GM18520 (cell line): ENCODE measurements at regions not wholly inside any gene's neighbourhood (a gene's known extent, or its start where the extent isn't known, plus 50 kb on each side); places are given as distances from the start of the nearest gene placed in this dataset.
"Not testable (repeated sequence)": the region's sequence is repeated elsewhere in the genome, so short reads cannot be mapped to it uniquely, and the experiment has no call there.

ENCODE experiments used
- ATAC-seq: cut with Tn5 transposase; IDR thresholded peaks from one replicate; pipeline ENCODE4 v1.9.1; 2021; ENCODE audit not compliant: unreplicated experiment

DNA sequence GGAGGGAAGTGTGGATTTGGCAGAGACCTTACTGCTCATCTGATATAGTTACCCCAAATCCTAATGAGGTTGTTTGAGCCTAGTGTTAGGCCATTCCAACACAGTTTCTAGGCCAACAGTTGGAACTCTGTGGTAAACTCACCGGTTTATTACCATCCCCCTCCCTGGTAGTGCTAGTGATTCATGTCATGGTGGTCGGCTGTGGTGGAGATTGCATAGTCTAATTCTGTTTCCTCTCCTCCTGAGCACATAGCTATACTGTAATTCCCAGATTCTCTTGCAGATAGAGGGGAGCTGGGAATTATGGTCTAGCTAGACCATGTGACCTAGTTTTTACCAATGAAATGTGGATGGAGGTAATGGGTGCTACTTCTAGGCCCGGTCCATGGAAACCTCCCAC is 123.7 kb upstream of the KIF26B start:
- no peak for ATAC-seq

DNA sequence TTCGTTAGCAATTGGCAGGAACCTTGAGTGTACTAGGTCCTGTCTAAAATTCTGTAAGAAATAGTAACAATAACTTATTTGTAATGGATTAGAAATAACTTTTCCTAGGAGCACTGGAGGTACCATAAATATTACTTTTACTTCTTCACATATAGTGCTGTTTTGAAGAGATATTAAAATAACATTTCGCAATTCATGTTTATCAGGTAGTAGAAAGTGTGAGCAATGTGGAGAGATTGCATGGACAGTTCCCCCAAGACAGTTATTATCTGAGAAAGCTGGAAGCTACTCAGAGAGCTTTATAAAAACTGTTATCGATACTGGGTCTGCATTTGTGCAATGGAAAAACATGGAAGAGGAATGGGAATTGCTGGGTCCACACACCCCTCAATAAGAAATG is 128.5 kb upstream of the KIF26B start:
- ATAC-seq = no peak

DNA sequence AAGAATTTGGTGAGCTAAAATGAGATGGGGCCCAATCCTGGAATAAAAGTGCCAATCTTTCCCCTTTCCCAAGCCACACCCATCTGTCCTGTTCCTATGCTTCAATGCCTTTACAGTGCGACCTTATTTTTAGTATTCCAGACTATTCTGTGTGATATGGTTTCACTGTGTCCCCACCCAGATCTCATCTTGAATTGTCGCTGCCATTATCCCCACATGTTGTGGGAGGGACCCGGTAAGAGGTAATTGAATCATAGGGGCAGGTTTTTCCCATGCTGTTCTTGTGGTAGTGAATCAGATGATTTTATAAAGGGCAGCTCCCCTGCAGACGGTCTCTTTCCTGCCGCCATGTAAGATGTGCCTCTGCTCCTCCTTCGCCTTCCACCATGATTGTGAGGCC is 129.3 kb upstream of the KIF26B start:
- no peak for ATAC-seq

DNA sequence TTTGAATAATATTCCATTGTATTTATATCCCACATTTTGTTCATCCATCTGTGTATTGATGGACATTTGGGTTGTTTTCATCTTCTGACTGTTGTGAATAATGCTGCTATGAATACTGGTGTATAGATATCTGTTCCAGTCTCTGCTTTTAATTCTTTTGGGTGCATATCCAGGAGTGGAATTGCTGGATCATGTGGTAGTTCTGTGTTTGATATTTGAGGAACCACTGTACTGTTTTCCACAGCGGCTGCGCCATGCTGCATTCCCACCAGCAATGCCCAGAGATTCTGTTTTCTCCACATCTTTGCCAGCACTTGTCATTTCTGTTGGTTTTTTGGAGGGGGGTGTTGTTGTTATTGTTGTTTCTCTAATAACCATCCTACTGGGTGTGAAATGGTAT is 131.6 kb upstream of the KIF26B start:
- no peak for ATAC-seq

DNA sequence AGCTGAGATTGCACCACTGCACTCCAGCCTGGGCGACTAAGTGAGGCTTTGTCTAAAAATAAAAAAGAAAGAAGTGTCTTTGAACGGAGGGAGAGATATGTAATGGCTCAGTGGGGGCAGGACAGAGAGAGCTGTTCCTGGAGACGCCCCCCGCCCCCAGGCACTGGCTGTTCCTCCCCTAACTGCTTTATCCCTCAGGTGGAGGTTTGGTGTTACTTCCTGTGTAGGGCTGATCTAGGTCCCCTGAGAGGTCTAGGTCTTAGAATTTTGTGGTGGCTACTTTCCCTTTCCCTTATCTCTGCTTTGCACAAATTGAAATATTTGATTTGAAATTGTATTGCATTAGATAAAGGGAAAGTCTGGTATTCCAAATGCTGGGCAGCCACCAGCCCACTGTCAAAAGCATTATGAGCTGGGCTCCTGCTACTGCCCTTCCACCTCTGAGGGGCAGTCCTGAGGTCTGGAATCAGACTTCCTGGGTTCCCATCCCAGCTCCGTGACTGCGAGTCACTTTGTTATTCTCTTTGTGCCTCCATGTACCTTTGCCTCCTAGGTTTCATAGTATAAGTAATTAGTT is 134.8 kb upstream of the KIF26B start:
- no peak for ATAC-seq

DNA sequence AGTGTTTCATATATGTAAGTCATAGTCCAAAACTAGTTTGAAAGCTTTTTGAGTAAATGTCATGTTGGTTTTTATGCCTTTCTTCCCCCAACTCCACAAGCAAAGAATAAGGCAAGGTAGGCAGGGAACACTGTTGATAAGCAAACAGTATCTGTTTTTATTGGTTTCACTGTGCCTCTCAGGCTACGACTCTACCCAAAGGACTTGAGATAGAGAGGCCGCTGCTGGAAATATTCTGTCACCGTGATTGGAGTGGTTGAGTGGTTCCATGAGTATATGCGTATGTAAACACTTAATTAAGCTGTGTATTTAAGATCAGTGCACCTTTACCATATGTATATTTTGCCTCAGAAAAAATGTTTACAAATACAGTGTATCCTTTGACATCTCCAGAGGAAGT is 138.1 kb upstream of the KIF26B start:
- ATAC-seq = no peak

DNA sequence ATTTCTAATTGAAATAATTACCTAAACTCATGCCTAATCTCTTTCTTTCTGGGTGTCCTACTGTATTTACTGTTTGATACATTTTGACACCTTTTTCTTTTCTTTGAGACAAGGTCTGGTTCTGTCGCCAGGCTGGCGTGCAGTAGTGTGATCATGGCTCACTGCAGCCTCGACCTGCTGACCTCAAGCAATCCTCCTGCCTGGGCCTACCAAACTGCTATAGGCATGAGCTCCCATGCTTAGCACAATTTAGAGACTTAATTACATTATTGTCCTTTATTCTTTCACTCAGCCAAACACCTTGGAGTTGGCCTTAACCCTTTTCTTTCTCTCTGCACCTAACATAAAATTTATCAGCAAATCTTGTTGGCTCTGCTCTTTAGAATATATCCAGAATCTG is 139.8 kb upstream of the KIF26B start:
- no peak for ATAC-seq

DNA sequence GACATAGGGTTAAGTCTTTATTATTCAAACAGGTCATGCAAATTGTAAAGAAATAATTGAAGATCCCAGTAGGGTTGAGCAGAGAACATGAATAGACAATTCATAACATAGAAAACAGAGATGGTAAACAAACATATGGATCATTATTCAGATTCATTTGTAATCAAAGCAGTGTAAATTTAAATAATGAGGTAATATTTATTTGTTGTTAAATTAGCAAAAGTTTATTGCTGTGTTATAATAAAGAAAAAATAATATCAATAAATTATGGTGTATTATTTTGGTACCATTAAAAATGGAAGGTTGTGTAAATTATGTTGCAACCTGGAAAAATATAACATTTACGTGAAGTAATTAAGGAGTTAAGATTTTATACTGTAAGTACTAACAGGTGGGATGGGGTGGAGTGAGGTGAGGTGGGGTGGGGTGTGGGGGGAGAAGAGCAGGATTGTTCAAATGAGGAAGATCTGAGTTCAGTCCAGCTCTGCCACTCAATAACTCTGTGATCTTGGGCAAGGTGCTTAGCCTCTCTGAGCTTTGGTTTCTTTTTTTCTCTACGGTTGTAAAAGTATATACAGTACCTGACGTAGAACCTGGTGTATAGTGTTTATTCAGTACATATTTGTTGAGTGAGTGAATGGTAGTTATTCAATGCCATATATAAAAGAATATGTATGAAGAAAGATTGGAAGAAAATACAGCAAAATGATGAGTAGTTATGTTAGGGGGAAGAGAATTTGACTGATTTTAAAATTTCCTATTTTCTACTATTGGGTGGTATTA is 140.3 kb upstream of the KIF26B start:
- no peak for ATAC-seq

DNA sequence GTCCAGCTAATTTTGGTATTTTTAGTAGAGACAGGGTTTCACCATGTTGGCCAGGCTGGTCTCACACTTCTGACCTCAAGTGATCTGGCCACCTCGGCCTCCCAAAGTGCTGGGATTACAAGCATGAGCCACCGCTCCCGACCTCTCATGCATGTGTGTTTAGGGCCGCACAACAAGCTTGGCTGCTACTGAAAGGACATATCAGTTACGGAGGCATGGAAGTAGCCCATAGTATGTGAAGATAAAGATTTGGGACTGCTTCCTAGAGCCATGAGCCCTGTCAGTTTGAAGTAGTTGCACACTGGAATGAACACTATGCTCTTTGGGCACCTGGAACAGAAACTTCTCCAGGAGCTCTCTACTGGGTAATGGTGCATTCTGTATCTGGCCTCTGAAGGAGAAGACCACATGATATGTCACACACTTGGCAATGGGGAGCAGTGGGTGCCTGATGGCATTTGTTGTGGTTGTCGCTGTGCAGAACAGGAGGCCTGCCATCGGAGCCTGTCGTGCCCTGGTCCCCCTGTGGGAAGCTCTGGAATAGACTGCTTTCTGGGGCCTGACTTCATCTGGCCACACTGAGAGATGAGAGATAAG is 144.7 kb upstream of the KIF26B start:
- no peak for ATAC-seq

DNA sequence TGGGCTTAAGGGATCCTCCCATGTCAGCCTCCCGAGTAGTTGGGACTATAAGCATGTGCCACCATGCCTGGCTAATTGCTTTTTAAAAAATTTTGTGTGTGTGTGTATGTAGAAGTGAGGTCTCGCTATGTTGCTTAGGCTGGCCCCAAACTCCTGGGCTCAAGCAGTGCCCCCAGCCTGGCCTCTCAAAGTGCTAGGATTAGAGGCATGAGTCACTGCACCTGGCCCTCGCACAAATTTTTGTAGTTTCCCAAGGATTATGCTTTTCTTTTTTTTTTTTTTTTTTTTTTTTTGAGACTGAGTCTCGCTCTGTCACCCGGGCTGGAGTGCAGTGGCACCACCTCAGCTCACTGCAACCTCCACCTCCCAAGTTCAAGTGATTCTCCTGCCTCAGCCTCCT is 144.4 kb upstream of the HNRNPU start:
- ATAC-seq = no peak

DNA sequence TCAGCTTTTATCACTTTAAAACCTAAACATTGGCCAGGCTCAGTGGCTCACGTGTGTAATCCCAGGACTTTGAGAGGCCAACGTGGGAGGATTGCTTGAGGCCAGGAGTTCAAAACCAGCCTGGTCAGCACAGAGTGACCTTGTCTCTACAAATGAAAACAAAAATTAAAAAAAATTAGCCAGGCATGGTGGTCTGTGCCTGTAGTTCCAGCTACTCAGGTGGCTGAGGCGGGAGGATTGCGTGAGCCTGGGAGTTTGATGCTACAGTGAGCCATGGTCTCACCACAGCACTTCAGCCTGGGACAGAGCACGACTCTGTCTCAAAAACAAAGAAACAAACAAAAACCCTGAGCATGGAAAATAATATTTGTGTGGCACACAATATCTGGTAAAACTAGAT is 143.5 kb upstream of the HNRNPU start:
- no peak for ATAC-seq

DNA sequence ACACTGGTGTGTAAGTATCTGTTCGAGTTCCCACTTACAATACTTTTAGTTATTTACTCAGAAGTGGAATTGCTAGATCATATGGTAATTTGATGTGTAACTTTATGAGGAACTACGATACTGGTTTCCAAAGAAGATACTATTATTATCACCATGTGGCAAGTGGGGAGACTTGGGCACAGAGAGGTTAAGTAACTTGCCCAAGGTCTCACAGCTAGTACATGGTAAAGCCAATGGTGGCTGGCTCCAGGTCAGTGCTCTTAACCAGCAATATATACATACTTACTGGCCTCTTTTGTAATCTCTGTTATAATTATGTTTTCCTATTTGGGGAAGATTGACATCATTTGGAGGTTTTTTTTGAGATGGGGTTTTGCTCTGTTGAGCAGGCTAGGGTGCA is 138.9 kb upstream of the HNRNPU start:
- ATAC-seq = no peak

DNA sequence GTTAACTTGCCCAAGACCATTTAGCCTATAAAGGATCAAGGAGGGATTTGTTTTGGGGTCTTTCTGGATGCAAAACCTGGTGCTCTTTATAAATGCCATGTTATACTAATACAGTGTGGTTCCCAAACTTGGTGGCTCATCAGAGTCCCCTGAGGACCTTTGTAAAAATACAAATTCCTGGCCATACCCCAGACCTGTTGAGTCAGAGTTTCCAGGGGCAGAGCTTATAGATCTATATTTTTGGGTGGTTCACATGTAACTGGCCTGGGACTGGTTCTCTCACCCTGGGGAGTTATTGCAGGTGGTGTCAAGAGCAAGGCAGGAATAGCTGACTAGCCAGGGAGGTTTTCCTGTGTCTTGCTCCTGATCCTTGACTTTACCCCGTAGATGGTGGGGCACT is 136.9 kb upstream of the HNRNPU start:
- ATAC-seq = no peak

DNA sequence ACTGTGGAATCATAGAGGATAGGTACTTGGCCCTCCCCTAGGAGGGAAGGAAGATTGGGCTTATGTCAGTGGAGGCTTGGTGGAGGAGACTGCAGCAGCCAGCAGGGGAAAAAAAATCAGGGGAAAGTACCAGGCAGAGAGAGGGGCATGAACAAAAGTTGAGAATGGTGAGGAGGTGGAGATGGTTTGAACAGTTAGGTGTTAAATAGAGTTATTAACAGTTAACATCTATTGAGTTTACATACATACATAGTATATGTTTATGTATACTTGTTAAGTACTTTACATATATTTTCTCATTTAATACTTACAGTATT is 136.5 kb upstream of the HNRNPU start:
- ATAC-seq = no peak

DNA sequence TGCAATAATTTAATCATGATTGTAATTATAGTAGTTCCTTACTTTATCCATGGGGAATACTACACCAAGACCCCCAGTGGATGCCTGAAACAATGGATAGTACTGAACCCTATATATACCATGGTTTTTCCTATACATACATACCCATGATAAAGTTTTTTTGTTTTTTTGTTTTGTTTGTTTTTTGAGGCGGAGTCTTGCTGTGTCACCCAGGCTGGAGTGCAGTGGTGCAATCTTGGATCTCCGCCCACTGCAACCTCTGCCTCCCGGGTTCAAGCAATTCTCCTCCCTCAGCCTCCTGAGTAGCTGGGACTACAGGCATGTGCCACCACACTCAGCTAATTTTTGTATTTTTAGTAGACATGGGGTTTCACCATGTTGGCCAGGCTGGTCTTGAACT is 135.3 kb upstream of the HNRNPU start:
- not testable (repeated sequence) for ATAC-seq

DNA sequence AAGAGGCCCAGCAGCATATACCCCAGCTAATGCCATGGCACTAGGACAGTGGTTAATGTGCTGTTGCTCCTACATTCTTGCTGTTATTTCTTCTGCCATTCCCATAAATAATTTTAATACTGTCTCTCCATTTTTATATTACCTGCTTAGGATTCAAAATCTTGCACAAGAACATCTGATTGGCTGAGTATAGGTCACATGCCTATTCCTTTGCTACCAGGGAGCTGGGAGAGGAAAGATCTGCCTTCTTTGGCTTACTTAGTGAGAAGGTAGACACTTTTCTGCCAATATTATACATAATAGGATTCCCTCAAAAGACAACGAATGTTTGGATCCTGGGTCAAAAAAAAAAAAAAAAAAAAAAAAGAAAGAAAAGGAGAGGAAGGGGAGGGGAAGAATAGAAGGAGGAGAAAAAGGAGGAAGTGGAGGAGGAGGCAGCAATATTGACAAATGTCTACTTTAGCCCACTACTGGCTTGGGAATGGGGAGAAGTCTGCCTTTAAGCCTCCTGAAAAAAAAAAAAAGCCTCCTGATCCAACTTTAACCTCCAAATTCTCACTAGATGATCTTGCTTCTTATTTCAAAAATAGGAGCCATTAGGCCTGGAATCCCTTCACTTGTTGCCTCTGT is 134.5 kb upstream of the HNRNPU start:
- no peak for ATAC-seq

DNA sequence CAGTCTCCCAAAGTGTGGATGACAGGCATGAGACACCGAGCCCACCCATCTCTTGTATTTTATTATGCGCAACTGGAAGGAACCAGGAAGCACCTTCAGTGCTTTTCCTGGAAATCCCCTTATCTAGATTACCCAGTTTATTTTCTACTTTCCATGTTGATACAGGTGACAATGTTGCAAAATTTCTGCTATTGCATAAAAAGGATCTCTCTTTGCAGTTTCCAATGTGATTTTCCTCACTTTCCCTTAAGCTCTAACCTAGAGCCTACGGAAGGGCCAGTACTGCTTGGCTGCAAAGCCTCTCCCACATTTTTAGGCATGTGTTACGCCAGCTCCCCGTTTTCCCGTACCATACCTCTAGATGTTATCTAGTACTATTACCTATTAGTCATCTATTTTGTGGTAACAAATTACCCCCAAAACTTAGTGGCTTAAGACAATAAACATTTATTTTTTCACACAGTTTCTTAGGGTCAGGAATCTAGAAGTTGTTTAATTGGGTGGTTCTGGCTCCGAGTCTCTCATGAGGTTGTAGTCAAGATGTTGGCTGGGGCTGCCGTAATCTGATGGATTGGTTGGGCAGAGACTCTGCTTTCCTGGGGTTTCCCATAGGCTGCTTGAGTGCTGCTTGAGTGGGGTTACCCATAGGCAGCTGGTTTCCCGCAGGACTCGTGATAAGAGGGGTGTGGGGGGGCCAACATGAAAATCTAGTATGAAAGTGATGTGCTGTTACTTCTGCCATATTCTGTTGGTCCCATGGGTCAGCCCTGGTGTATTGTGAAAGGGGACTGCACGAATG is 131.5 kb upstream of the HNRNPU start:
- ATAC-seq = no peak

DNA sequence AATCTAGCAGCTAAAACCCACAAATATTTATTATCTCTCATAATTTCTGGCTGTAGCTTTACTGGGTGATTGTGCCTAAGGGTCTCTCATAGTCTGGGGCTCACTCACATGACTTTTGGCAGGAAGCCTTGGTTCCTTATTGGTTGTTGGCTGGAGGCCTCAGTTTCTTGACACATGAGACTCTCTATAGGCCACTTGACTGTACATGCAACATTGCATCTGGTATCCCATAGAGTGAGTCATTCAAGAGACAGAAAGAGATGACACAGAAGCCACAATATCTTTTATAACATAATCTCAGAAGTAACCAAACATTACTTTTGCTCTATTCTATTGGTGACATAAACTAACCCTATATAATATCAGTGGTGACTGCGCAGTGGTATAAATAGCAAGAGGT is 128.5 kb upstream of the HNRNPU start:
- no peak for ATAC-seq

DNA sequence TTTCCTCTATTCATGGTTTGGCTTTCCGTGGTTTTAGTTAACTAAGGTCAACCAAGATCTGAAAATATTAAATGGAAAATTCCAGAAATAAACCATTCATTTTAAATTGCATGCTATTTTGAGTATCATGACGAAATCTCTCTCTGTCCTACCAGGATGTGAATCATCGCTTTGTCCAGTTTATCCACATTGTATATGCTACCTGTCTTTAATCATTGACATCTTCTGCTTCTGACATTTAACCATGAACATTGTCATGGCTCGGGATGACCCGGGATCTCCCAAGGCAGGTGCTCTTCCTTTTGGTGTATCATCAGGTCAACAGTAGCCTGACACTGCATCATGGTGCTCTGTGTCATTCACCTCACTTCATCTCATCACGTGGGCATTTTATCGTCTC is 125.5 kb upstream of the HNRNPU start:
- no peak for ATAC-seq

DNA sequence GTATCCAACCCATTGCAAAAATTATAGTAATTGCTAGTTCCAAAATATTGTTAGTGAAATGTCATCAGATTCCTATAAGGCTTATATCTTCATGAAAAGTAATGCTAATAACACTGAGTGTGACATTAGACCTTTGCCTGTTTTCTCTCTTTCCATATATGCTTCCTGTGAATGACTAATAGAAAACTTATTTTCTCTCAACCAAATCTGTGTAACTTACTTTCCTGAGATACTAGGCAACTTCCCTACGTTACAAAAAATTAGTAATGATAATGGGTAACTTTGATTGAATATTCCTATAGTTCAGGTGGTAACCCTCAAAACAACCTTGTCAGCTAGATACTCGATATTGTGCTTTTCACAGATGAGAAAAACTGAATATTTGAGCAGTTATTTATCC is 124.2 kb upstream of the HNRNPU start:
- no peak for ATAC-seq

DNA sequence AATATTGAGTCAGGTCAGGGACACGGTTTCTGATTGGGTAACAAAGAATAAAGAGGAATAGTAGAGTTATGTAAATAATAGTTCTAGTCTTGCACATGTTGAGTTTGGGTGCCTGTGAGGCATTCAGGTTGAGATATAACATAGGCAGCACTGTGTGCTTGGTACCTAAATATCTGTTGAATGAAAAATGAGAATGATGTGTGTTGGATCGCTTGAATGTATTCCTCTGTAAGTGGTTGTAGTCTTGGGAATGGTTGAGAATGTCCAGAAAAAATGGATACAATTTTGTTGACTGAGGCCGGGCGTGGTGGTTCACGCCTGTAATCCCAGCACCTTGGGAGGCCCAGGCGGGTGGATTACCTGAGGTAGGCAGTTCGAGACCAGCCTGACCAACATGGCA is 116.3 kb upstream of the HNRNPU start:
- ATAC-seq = no peak

DNA sequence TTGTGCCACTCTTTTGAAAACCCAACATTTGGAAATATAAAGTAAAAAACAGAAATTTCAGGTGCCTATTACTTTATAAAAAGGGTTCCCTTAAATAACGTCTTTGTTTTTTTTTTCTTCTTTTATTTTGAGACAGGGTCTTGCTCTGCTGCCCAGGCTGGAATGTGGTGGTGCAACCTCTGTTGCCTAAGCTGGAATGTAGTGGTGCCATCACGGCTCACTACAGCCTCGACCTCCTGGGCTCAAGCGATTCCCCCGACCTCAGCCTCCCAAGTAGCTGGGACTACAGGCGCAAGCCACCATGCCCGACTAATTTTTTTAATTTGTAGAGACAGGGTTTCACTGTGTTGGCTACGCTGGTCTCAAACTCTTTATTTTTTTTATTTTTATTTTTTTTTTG is 110.2 kb upstream of the HNRNPU start:
- no peak for ATAC-seq
